ENCODE measurements at regions not wholly inside any gene's neighbourhood (a gene's known extent, or its start where the extent isn't known, plus 50 kb on each side); places are given as distances from the start of the nearest gene placed in this dataset.

GRCh38 chr16:85316321-85316919 lies 204.1 kb upstream of the CIBAR2 start:
- TF ChIP-seq CTCF (conservative IDR thresholded peaks at IDR 0.05): peak; percentile 96
- no peak for TF ChIP-seq ZFX (IDR thresholded peaks at IDR 0.05)

All from C4-2B (cell line).